HepG2 (cell line): ENCODE measurements at regions not wholly inside any gene's neighbourhood (a gene's known extent, or its start where the extent isn't known, plus 50 kb on each side); places are given as distances from the start of the nearest gene placed in this dataset.

Experiments
- ARID3A ChIP-seq: IDR thresholded peaks from 2 replicates; pipeline ENCODE4 v1.6.1; 2012; ENCODE audit warnings: low read depth, low read length, improper control_type of control experiment
- CBX2 ChIP-seq, 2 experiments: fragments of 200-600 bp in 1 of 2; sonication (generic); formaldehyde crosslinking in 1 of 2; IDR thresholded peaks; 2 replicates each; pipeline versions ENCODE4 v1.7.0 to v1.8.1; 2018 to 2022; ENCODE audit warnings: low read depth in 2 of 2, low read length in 1 of 2, mild to moderate bottlenecking in 1 of 2, missing genetic modification reagents in 1 of 2
- CC2D1A ChIP-seq: sonication (generic); formaldehyde crosslinking; IDR thresholded peaks from 2 replicates; pipeline ENCODE4 v1.8.1; 2023; ENCODE audit warnings: mild to moderate bottlenecking, missing genetic modification reagents
- ELF3 ChIP-seq: IDR thresholded peaks from 2 replicates; pipeline ENCODE4 v1.6.1; 2016; ENCODE audit warnings: missing genetic modification reagents, missing compliant biosample characterization
- FOXK1 ChIP-seq: sonication (generic); formaldehyde crosslinking; IDR thresholded peaks from 2 replicates; pipeline ENCODE4 v1.4.0; 2020; ENCODE audit warnings: low read depth, missing genetic modification reagents, borderline replicate concordance
- HOXA9 ChIP-seq: sonication (generic); formaldehyde crosslinking; IDR thresholded peaks from 2 replicates; pipeline ENCODE4 v1.8.1; 2022; ENCODE audit warnings: missing genetic modification reagents, mild to moderate bottlenecking, moderate library complexity, borderline replicate concordance
- NCOR1 ChIP-seq: fragments of 200-600 bp; sonication (generic); IDR thresholded peaks from 2 replicates; pipeline ENCODE4 v1.7.0; 2017; ENCODE audit warnings: antibody characterized with exemption, low read length, borderline replicate concordance
- NFE2L1 ChIP-seq: sonication (generic); formaldehyde crosslinking; IDR thresholded peaks from 2 replicates; pipeline ENCODE4 v1.4.0; 2020; ENCODE audit warnings: missing genetic modification reagents, mild to moderate bottlenecking, borderline replicate concordance
- POLR2AphosphoS5 ChIP-seq: IDR thresholded peaks from 2 replicates; pipeline ENCODE4 v1.6.1; 2012; ENCODE audit warnings: low read depth, low read length
- REPIN1 ChIP-seq: sonication (generic); formaldehyde crosslinking; IDR thresholded peaks from 2 replicates; pipeline ENCODE4 v1.8.0; 2022; ENCODE audit warnings: missing genetic modification reagents, low read depth, mild to moderate bottlenecking, borderline replicate concordance
- SMC3 ChIP-seq: IDR thresholded peaks from 2 replicates; pipeline ENCODE4 v1.6.1; 2011; ENCODE audit warnings: low read length, improper control_type of control experiment
- SNAPC4 ChIP-seq: sonication (generic); formaldehyde crosslinking; IDR thresholded peaks from 2 replicates; pipeline ENCODE4 v1.4.0; 2020; ENCODE audit warnings: mild to moderate bottlenecking, missing genetic modification reagents
- TEAD3 ChIP-seq: optimal IDR thresholded peaks from 2 replicates; pipeline ENCODE3; 2016; ENCODE audit warnings: borderline replicate concordance
- ZNF205 ChIP-seq: IDR thresholded peaks from 2 replicates; pipeline ENCODE4 v1.6.1; 2018; ENCODE audit warnings: missing biosample characterization, missing genetic modification reagents
- ZSCAN12 ChIP-seq: sonication (generic); formaldehyde crosslinking; IDR thresholded peaks from 2 replicates; pipeline ENCODE4 v1.9.0; 2021; ENCODE audit warnings: mild to moderate bottlenecking, missing genetic modification reagents
- TF ChIP-seq, protein P1 (sequence below): IDR thresholded peaks from 2 replicates; pipeline ENCODE4 v1.4.0; 2020; ENCODE audit warnings: mild to moderate bottlenecking, missing genetic modification reagents
- TF ChIP-seq, protein P2 (sequence below): sonication (generic); formaldehyde crosslinking; IDR thresholded peaks from 2 replicates; pipeline ENCODE4 v1.4.0; 2020; ENCODE audit warnings: mild to moderate bottlenecking, low read depth, missing genetic modification reagents

GRCh38 chr6:53433261-53433950 lies 84.7 kb upstream of the ELOVL5 start (continued):
- TF ChIP-seq, protein P1, sequence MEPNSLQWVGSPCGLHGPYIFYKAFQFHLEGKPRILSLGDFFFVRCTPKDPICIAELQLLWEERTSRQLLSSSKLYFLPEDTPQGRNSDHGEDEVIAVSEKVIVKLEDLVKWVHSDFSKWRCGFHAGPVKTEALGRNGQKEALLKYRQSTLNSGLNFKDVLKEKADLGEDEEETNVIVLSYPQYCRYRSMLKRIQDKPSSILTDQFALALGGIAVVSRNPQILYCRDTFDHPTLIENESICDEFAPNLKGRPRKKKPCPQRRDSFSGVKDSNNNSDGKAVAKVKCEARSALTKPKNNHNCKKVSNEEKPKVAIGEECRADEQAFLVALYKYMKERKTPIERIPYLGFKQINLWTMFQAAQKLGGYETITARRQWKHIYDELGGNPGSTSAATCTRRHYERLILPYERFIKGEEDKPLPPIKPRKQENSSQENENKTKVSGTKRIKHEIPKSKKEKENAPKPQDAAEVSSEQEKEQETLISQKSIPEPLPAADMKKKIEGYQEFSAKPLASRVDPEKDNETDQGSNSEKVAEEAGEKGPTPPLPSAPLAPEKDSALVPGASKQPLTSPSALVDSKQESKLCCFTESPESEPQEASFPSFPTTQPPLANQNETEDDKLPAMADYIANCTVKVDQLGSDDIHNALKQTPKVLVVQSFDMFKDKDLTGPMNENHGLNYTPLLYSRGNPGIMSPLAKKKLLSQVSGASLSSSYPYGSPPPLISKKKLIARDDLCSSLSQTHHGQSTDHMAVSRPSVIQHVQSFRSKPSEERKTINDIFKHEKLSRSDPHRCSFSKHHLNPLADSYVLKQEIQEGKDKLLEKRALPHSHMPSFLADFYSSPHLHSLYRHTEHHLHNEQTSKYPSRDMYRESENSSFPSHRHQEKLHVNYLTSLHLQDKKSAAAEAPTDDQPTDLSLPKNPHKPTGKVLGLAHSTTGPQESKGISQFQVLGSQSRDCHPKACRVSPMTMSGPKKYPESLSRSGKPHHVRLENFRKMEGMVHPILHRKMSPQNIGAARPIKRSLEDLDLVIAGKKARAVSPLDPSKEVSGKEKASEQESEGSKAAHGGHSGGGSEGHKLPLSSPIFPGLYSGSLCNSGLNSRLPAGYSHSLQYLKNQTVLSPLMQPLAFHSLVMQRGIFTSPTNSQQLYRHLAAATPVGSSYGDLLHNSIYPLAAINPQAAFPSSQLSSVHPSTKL (CRISPR knock-in tag) = peak; percentile 58; the same call in 1 of the 2 replicates
- no peak for TF ChIP-seq FOXK1 (CRISPR knock-in tag)
- TF ChIP-seq REPIN1 (CRISPR knock-in tag) = no peak
- no peak for TF ChIP-seq TEAD3
- no peak for TF ChIP-seq ZSCAN12 (CRISPR knock-in tag)
- no peak for TF ChIP-seq NCOR1
- no peak for TF ChIP-seq SNAPC4 (CRISPR knock-in tag)
- TF ChIP-seq ARID3A = 0 out of 2 replicates have a peak, but pooled peaks have one; percentile 64
- TF ChIP-seq CC2D1A (CRISPR knock-in tag) = no peak
- no peak for TF ChIP-seq SMC3
- TF ChIP-seq POLR2AphosphoS5 = no peak
- TF ChIP-seq NFE2L1 (CRISPR knock-in tag) = no peak
- TF ChIP-seq ELF3 = no peak
- TF ChIP-seq, protein P2, sequence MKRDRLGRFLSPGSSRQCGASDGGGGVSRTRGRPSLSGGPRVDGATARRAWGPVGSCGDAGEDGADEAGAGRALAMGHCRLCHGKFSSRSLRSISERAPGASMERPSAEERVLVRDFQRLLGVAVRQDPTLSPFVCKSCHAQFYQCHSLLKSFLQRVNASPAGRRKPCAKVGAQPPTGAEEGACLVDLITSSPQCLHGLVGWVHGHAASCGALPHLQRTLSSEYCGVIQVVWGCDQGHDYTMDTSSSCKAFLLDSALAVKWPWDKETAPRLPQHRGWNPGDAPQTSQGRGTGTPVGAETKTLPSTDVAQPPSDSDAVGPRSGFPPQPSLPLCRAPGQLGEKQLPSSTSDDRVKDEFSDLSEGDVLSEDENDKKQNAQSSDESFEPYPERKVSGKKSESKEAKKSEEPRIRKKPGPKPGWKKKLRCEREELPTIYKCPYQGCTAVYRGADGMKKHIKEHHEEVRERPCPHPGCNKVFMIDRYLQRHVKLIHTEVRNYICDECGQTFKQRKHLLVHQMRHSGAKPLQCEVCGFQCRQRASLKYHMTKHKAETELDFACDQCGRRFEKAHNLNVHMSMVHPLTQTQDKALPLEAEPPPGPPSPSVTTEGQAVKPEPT (CRISPR knock-in tag) = no peak
- no peak; the same call in 1 of the 2 replicates for TF ChIP-seq ZNF205 (CRISPR knock-in tag)
- no peak for TF ChIP-seq CBX2 (IDR thresholded peaks at IDR 0.05; ENCODE audit: low read depth, low read length)
- no peak for TF ChIP-seq CBX2 (CRISPR knock-in tag; IDR thresholded peaks at IDR 0.05; ENCODE audit: low read depth)
- TF ChIP-seq HOXA9 (CRISPR knock-in tag) = no peak
